ENCODE measurements at regions not wholly inside any gene's neighbourhood (a gene's known extent, or its start where the extent isn't known, plus 50 kb on each side); places are given as distances from the start of the nearest gene placed in this dataset.

GRCh38 chr5:142516732-142517131, 169.2 kb downstream of the FGF1 start:
- TF ChIP-seq ZBTB7A (IDR thresholded peaks at IDR 0.05; ENCODE audit: low read depth) (no peak), NFIC (IDR thresholded peaks at IDR 0.05) (no peak), YY1 (IDR thresholded peaks at IDR 0.05; ENCODE audit: low read depth) (no peak), TAF1 (IDR thresholded peaks at IDR 0.05; ENCODE audit: low read depth) (no peak), CEBPB (IDR thresholded peaks at IDR 0.05) (no peak), FOXM1 (IDR thresholded peaks at IDR 0.05; ENCODE audit: borderline replicate concordance, low read depth) (no peak), USF1 (IDR thresholded peaks at IDR 0.05) (no peak), RAD21 (IDR thresholded peaks at IDR 0.05; ENCODE audit: low read depth) (no peak), TCF12 (IDR thresholded peaks at IDR 0.05; ENCODE audit: low read depth) (no peak), CREB1 (IDR thresholded peaks at IDR 0.05; ENCODE audit: low read depth) (no peak), EGR1 (IDR thresholded peaks at IDR 0.05) (no peak), TEAD4 (IDR thresholded peaks at IDR 0.05) (no peak), EP300 (IDR thresholded peaks at IDR 0.05; ENCODE audit: borderline replicate concordance) (no peak), MAX (IDR thresholded peaks at IDR 0.05) (no peak), REST (IDR thresholded peaks at IDR 0.05; ENCODE audit: low read depth) (no peak)

- TF ChIP-seq TEAD4 (IDR thresholded peaks at IDR 0.05) (no peak), TAF1 (IDR thresholded peaks at IDR 0.05; ENCODE audit: low read depth) (no peak), CREB1 (IDR thresholded peaks at IDR 0.05; ENCODE audit: low read depth) (no peak), CEBPB (IDR thresholded peaks at IDR 0.05) (no peak), FOXM1 (IDR thresholded peaks at IDR 0.05; ENCODE audit: borderline replicate concordance, low read depth) (no peak), NFIC (IDR thresholded peaks at IDR 0.05) (no peak), EGR1 (IDR thresholded peaks at IDR 0.05) (no peak), MAX (IDR thresholded peaks at IDR 0.05) (no peak), TCF12 (IDR thresholded peaks at IDR 0.05; ENCODE audit: low read depth) (no peak), EP300 (IDR thresholded peaks at IDR 0.05; ENCODE audit: borderline replicate concordance) (no peak), REST (IDR thresholded peaks at IDR 0.05; ENCODE audit: low read depth) (no peak), YY1 (IDR thresholded peaks at IDR 0.05; ENCODE audit: low read depth) (no peak), ZBTB7A (IDR thresholded peaks at IDR 0.05; ENCODE audit: low read depth) (no peak)
Measured at GRCh38 chr5:142515036-142515435, 170.9 kb downstream of the FGF1 start.

GRCh38 chr5:142514196-142514595, 171.7 kb downstream of the FGF1 start:
- TF ChIP-seq RAD21 (IDR thresholded peaks at IDR 0.05; ENCODE audit: low read depth): no peak
- TF ChIP-seq REST (IDR thresholded peaks at IDR 0.05; ENCODE audit: low read depth): no peak
- no peak for TF ChIP-seq NFIC (IDR thresholded peaks at IDR 0.05)
- TF ChIP-seq CEBPB (IDR thresholded peaks at IDR 0.05): no peak
- no peak for TF ChIP-seq YY1 (IDR thresholded peaks at IDR 0.05; ENCODE audit: low read depth)
- no peak for TF ChIP-seq EP300 (IDR thresholded peaks at IDR 0.05; ENCODE audit: borderline replicate concordance)
- no peak for TF ChIP-seq TCF12 (IDR thresholded peaks at IDR 0.05; ENCODE audit: low read depth)

- TF ChIP-seq MAX (IDR thresholded peaks at IDR 0.05) (no peak), TEAD4 (IDR thresholded peaks at IDR 0.05) (no peak), TAF1 (IDR thresholded peaks at IDR 0.05; ENCODE audit: low read depth) (no peak), ZBTB7A (IDR thresholded peaks at IDR 0.05; ENCODE audit: low read depth) (no peak), CEBPB (IDR thresholded peaks at IDR 0.05) (no peak), CREB1 (IDR thresholded peaks at IDR 0.05; ENCODE audit: low read depth) (no peak), EGR1 (IDR thresholded peaks at IDR 0.05) (no peak), FOXM1 (IDR thresholded peaks at IDR 0.05; ENCODE audit: borderline replicate concordance, low read depth) (no peak), EP300 (IDR thresholded peaks at IDR 0.05; ENCODE audit: borderline replicate concordance) (no peak), RAD21 (IDR thresholded peaks at IDR 0.05; ENCODE audit: low read depth) (no peak), USF1 (IDR thresholded peaks at IDR 0.05) (no peak), TCF12 (IDR thresholded peaks at IDR 0.05; ENCODE audit: low read depth) (no peak), REST (IDR thresholded peaks at IDR 0.05; ENCODE audit: low read depth) (no peak), YY1 (IDR thresholded peaks at IDR 0.05; ENCODE audit: low read depth) (no peak), NFIC (IDR thresholded peaks at IDR 0.05) (no peak)
Measured at GRCh38 chr5:142512043-142513042, 173.5 kb downstream of the FGF1 start.
